Gastroesophageal sphincter (tissue), 3 donors: ENCODE measurements at regions not wholly inside any gene's neighbourhood (a gene's known extent, or its start where the extent isn't known, plus 50 kb on each side); places are given as distances from the start of the nearest gene placed in this dataset.

Source experiments
- EP300 ChIP-seq: sonication (generic); formaldehyde crosslinking; IDR thresholded peaks from one replicate; pipeline ENCODE4 v1.6.1; 2017; ENCODE audit warnings: antibody characterized with exemption, mild to moderate bottlenecking
- POLR2AphosphoS5 ChIP-seq: sonication (generic); formaldehyde crosslinking; IDR thresholded peaks from one replicate; pipeline ENCODE4 v1.6.1; 2017; ENCODE audit warnings: antibody characterized with exemption
- TF ChIP-seq, protein P1 (sequence below), 4 experiments: fragments of 200-600 bp in 2 of 4; fragments of 450-650 bp in 2 of 4; sonication (generic) in 1 of 4; IDR thresholded peaks; one replicate each; pipeline ENCODE4 v1.5.1; 2017 to 2019; ENCODE audit warnings: antibody characterized with exemption in 4 of 4, mild to moderate bottlenecking in 2 of 4, moderate library complexity in 2 of 4

DNA sequence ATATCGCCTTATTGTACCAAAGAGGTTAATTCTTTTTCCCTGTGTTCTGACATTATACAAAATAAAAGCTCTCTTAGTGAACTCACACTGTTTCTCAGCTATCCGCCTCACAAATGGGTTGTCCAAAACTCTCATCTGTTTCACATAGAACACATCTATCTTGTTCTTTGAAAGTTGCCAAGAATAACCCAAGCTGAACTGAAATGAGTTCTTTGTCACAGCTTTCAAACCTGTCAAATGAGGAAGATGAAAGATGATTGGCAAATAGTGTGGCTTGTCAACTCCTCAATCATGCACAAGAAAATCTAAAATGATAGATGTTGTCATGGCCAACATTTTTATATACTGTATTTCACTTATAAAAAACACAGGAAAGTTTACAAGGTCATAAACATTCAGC lies 168.1 kb upstream of the OSTN start:
- TF ChIP-seq, protein P1, sequence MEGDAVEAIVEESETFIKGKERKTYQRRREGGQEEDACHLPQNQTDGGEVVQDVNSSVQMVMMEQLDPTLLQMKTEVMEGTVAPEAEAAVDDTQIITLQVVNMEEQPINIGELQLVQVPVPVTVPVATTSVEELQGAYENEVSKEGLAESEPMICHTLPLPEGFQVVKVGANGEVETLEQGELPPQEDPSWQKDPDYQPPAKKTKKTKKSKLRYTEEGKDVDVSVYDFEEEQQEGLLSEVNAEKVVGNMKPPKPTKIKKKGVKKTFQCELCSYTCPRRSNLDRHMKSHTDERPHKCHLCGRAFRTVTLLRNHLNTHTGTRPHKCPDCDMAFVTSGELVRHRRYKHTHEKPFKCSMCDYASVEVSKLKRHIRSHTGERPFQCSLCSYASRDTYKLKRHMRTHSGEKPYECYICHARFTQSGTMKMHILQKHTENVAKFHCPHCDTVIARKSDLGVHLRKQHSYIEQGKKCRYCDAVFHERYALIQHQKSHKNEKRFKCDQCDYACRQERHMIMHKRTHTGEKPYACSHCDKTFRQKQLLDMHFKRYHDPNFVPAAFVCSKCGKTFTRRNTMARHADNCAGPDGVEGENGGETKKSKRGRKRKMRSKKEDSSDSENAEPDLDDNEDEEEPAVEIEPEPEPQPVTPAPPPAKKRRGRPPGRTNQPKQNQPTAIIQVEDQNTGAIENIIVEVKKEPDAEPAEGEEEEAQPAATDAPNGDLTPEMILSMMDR (IDR thresholded peaks at IDR 0.05): no peak
- TF ChIP-seq EP300: no peak
- TF ChIP-seq POLR2AphosphoS5: no peak
